PC-9 (cell line): ENCODE measurements at regions not wholly inside any gene's neighbourhood (a gene's known extent, or its start where the extent isn't known, plus 50 kb on each side); places are given as distances from the start of the nearest gene placed in this dataset.

Source experiments
- BruUV-seq: library from RNA; stranded (reverse); fragments of 400-500 nt; replicated peaks from 2 replicates; lab custom pipeline; 2021; lab: Mats Ljungman, UMichigan
- CTCF ChIA-PET: fragments of 300-600 bp; sonication (Branson Sonifier 250); formaldehyde crosslinking; loops from one replicate; lab custom pipeline; 2022; ENCODE audit warnings: antibody characterized with exemption; lab: Charles Lee
- POLR2A ChIA-PET: fragments of 300-600 bp; sonication (Branson Sonifier 250); formaldehyde crosslinking; loops from one replicate; lab custom pipeline; 2022; ENCODE audit warnings: antibody characterized with exemption; ENCODE audit not compliant: unreplicated experiment; lab: Charles Lee
- DNase-seq, 2 experiments: peaks; one replicate each; pipeline versions ENCODE4 v3.0.0 to v3.0.0-alpha.2; 2015 to 2022; ENCODE audit warnings: mixed read lengths in 1 of 2
- H2AFZ ChIP-seq: fragments of 200-600 bp; sonication (generic); 2 replicates; pipeline ENCODE4 v1.8.1; 2017; ENCODE audit warnings: antibody characterized with exemption
- H3F3A ChIP-seq: fragments of 200-600 bp; sonication (generic); 2 replicates; pipeline ENCODE4 v1.8.1; 2017; ENCODE audit warnings: antibody characterized with exemption, mild to moderate bottlenecking, low read depth; ENCODE audit not compliant: insufficient read depth
- H3K27ac ChIP-seq: fragments of 200-600 bp; sonication (generic); 2 replicates; pipeline ENCODE4 v1.6.1; 2016; ENCODE audit warnings: mixed run types
- H3K27me3 ChIP-seq: fragments of 200-600 bp; sonication (generic); 2 replicates; pipeline ENCODE4 v1.6.1; 2016; ENCODE audit warnings: low read depth, mixed run types; ENCODE audit not compliant: insufficient read depth
- H3K36me3 ChIP-seq: fragments of 200-600 bp; sonication (generic); 2 replicates; pipeline ENCODE4 v1.6.1; 2016; ENCODE audit warnings: low read depth, mixed run types
- H3K4me1 ChIP-seq: fragments of 200-600 bp; sonication (generic); replicated peaks from 2 replicates; pipeline ENCODE4 v1.6.1; 2016; ENCODE audit warnings: mixed run types; ENCODE audit not compliant: insufficient read depth
- H3K4me2 ChIP-seq: fragments of 200-600 bp; sonication (generic); 2 replicates; pipeline ENCODE4 v1.6.1; 2017; ENCODE audit warnings: mixed run types
- H3K4me3 ChIP-seq: fragments of 200-600 bp; sonication (generic); 2 replicates; pipeline ENCODE4 v1.6.1; 2016; ENCODE audit warnings: mixed run types
- H3K79me2 ChIP-seq: fragments of 200-600 bp; sonication (generic); 2 replicates; pipeline ENCODE4 v1.6.1; 2017; ENCODE audit warnings: low read depth, mixed run types
- H3K9me2 ChIP-seq: fragments of 200-600 bp; sonication (generic); 2 replicates; pipeline ENCODE4 v1.8.1; 2017; ENCODE audit warnings: mild to moderate bottlenecking; ENCODE audit not compliant: insufficient read depth
- H3K9me3 ChIP-seq: fragments of 200-600 bp; sonication (generic); 2 replicates; pipeline ENCODE4 v1.8.1; 2016; ENCODE audit warnings: low read depth; ENCODE audit not compliant: insufficient read depth
- H4K20me1 ChIP-seq: fragments of 200-600 bp; sonication (generic); 2 replicates; pipeline ENCODE4 v1.8.1; 2017; ENCODE audit not compliant: insufficient read depth
- CTCF ChIP-seq: fragments of 200-600 bp; sonication (generic); conservative IDR thresholded peaks from 2 replicates; pipeline ENCODE4 v1.6.1; 2017; ENCODE audit warnings: mixed run types, antibody characterized with exemption, mild to moderate bottlenecking, moderate library complexity
- EZH2 ChIP-seq: fragments of 200-600 bp; sonication (generic); IDR thresholded peaks from 2 replicates; pipeline ENCODE4 v1.8.0; 2017; ENCODE audit warnings: antibody characterized with exemption, low read depth
- intact Hi-C: fragments of 100-400 bp; cut with micrococcal nuclease; formaldehyde crosslinking; loops from one replicate; pipeline ENCODE4 v1.10.0; 2022; ENCODE audit not compliant: unreplicated experiment

GRCh38 chr12:105729181-105729771, 398.8 kb downstream of the C12orf75 start:
- no TSS peak for BruUV-seq
- no peaks in the 10 kb centered on the region for H3K9me2 ChIP-seq
- no peaks in the 10 kb centered on the region for H3K9me3 ChIP-seq
- CTCF ChIA-PET, result no interaction called here
- no peaks in the 10 kb centered on the region for H3K36me3 ChIP-seq
- no peaks in the 10 kb centered on the region for H3F3A ChIP-seq
- no peak overlapping the region for H2AFZ ChIP-seq
- H3K4me2 ChIP-seq, result no peak overlapping the region
- H3K4me1 ChIP-seq, result peaks cover 13% of the 10 kb centered on the region
- TF ChIP-seq EZH2 (no peak), CTCF (no peak)
- H3K27ac ChIP-seq, result no peak overlapping the region
- H4K20me1 ChIP-seq, result no peaks in the 10 kb centered on the region
- intact Hi-C loops, result no loop called here
- H3K27me3 ChIP-seq, result no peaks in the 10 kb centered on the region
- POLR2A ChIA-PET, result no interaction called here
- no peak overlapping the region for H3K4me3 ChIP-seq
- H3K79me2 ChIP-seq, result no peaks in the 10 kb centered on the region
- DNase-seq, result no peak

- POLR2A ChIA-PET, result no interaction called here
These were observed 399.4 kb downstream of the C12orf75 start for GRCh38 chr12:105729926-105730325.

DNA sequence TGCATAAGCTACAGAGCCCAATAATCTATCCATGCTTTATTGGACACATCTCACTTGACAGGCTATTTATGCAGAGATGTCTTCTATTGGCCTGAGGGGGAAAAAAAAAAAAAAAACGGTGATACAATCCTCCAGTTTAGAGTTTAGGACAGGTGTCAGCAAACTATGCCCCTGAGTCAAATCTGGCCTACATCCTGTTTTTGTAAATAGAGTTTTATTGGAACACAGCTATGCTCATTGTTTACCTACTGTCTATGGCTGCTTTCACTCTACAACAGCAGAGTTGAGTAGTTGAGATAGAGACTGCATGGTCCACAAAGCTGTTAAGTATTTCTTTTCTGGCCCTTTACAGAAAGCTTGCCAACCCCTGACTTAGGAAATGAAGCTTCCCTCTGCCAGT, 403.1 kb downstream of the C12orf75 start:
- no TSS peak for BruUV-seq
- peak in 1 of 2 experiments; percentile 55 for DNase-seq
- intact Hi-C loops, result no loop called here
- Histone ChIP-seq H4K20me1 (no peaks in the 10 kb centered on the region), H3K9me3 (no peaks in the 10 kb centered on the region), H3K4me2 (peak overlapping the region; percentile 48; the same call in 1 of the 2 replicates), H3K27ac (no peak overlapping the region), H3K4me1 (peaks cover 13% of the 10 kb centered on the region), H3K27me3 (no peaks in the 10 kb centered on the region), H3F3A (no peaks in the 10 kb centered on the region), H3K36me3 (no peaks in the 10 kb centered on the region), H3K9me2 (no peaks in the 10 kb centered on the region), H2AFZ (no peak overlapping the region), H3K79me2 (no peaks in the 10 kb centered on the region), H3K4me3 (no peak overlapping the region)
- ChIA-PET POLR2A (no interaction called here), CTCF (no interaction called here)
- TF ChIP-seq CTCF, result no peak
- no peak for TF ChIP-seq EZH2

More at GRCh38 chr12:105729926-105730325, 399.4 kb downstream of the C12orf75 start:
- H3K9me3 ChIP-seq, result no peaks in the 10 kb centered on the region
- no peak overlapping the region for H2AFZ ChIP-seq
- no peaks in the 10 kb centered on the region for H3K27me3 ChIP-seq
- no peaks in the 10 kb centered on the region for H4K20me1 ChIP-seq
- TF ChIP-seq CTCF, result no peak
- TF ChIP-seq EZH2, result no peak
- DNase-seq, result no peak
- no peaks in the 10 kb centered on the region for H3K79me2 ChIP-seq
- no peak overlapping the region for H3K27ac ChIP-seq
- no peak overlapping the region for H3K4me2 ChIP-seq
- H3K4me3 ChIP-seq, result no peak overlapping the region
- H3K9me2 ChIP-seq, result no peaks in the 10 kb centered on the region
- BruUV-seq, result no TSS peak
- CTCF ChIA-PET, result no interaction called here
- intact Hi-C loops, result no loop called here
- H3K36me3 ChIP-seq, result no peaks in the 10 kb centered on the region
- peaks cover 13% of the 10 kb centered on the region for H3K4me1 ChIP-seq
- H3F3A ChIP-seq, result no peaks in the 10 kb centered on the region
